GM21576 (cell line): ENCODE measurements at regions not wholly inside any gene's neighbourhood (a gene's known extent, or its start where the extent isn't known, plus 50 kb on each side); places are given as distances from the start of the nearest gene placed in this dataset.

Source experiments
- ATAC-seq: cut with Tn5 transposase; IDR thresholded peaks from one replicate; pipeline ENCODE4 v1.9.1; 2021; ENCODE audit warnings: mild to moderate bottlenecking, moderate library complexity; ENCODE audit not compliant: unreplicated experiment

DNA sequence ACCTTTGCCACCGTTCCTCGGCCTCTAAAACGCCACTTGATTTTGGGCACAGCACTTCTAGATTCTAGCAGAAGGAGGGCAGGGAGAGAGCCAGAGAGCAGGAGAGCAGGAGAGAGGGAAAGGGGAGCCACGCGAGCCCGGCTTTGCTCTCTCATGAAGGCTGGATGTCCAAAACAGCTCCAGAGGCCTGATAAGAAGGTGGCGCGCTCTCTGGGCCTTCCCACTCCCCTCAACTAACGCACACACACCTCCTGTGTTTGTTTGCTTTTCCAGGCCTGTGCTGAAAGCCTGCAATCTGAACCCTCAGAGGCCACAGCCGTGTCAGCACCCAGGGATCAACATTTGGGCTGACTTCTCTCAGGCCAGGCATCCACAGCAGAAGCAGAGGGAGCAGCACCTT lies 184.8 kb upstream of the SOX11 start:
- no peak for ATAC-seq

DNA sequence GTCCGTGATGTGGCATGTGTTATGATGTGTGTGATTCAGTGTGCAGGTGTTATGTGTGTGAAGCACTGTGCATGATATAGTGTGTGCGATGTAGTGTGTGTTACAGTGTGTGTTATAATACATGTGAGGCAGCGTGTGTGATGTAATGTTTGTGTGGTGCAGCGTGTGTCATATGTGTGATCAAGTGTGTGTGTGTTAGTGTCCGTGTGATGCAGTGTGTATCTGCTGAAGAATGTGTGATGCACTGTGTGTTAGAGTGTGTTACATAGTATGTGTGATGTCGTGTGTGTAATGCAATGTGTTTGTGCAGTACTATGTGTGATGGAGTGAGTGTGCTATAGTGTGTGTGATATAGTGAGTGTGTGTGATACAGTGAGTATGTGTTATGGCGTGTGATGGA lies 182.8 kb upstream of the SOX11 start:
- ATAC-seq = no peak

DNA sequence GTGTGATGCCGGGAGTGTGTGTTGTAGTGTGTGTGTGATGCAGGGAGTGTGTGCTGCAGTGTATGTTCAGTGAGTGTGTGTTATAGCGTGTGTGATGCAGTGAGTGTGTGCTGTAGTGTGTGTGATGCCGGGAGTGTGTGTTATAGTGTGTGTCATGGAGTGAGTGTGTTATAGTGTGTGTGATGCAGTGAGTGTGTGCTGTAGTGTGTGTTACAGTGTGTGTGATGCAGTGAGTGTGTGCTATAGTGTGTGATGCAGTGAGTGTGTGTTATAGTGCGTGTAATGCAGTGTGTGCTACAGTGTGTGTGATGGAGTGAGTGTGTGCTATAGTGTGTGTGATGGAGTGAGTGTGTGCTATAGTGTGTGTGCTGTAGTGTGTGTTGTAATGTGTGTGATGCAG lies 182.1 kb upstream of the SOX11 start:
- no peak for ATAC-seq

DNA sequence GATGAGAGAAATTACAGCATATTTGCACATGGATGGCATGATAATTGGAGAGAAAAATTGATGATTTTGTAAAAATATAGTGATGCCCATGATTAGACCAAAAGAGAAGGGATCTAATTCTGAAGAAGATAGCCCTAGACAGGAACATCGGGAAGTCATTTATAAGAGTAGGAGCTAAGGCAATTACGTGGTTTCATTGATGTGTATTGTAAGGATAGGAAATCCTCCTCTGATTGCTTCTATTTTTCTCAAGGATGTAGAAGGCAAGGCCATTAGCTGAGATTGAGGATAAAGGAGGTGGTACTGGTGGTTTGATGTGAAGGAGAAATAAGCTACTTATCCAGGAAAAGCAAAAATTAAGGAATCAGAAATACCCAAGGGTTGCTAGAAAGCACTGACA lies 176.5 kb upstream of the SOX11 start:
- ATAC-seq = no peak

DNA sequence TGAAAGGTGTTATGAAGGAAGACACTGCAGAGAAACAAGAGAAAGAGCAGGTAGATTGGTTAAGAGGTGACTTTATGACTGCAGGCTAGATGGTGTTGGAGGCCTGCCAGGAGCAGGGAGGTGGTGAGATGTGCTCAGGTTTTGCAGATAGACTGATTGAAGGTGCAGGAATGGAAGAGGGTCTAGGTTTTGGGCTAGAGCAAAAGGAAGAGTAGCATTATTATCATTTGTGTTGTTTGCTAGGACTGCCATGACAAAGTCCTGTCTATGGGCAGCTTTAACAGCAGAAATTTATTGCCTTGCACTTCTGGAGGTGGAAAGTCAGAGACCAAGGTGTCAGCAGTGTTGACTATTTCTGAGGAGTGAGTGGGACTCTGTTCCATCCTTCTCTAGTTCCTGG lies 172.9 kb upstream of the SOX11 start:
- no peak for ATAC-seq

DNA sequence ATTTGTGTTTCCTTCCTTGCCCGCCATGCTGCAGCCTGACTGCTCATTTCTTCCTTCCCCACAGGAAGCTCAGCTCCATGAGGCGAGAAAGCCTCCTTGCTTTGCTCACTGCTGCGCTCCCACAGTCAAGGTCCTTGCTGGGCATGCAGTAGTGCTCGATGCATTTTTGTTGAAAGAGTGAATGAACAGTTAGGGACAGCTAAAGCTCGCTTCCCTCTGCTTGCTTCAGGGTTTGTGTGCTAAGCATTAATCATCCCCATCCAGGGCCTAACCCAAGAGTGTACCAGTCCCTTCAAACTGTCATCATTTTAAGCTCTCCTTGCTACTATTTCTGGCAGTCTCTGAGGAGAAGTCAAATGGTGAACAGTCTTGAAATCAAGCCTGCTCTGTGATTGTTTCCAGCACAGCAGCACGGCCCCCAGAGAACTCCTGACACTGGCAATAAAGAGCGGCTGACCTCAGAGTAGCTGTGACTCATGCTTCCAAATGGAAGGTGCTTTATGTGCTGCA lies 171.7 kb upstream of the SOX11 start:
- no peak for ATAC-seq

DNA sequence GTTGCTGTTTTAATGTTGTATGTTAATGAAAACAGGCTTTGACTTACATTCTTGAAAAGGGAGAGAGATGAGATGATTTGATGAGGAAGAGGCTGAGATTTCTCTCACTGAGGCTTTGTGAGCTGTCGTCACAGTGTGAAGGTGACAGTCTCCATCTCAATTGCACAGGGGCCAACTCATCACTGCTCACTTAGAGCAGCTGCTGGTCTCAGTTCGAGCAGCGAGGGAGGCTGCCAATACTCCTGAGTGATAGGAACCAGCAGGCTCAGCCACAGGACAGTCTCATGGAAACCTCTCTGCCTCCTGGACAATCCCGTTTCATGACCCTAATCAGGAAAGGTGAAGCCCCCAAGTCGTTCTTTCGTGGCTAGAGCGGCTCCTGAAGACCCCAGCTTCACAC lies 170.7 kb upstream of the SOX11 start:
- ATAC-seq = no peak

DNA sequence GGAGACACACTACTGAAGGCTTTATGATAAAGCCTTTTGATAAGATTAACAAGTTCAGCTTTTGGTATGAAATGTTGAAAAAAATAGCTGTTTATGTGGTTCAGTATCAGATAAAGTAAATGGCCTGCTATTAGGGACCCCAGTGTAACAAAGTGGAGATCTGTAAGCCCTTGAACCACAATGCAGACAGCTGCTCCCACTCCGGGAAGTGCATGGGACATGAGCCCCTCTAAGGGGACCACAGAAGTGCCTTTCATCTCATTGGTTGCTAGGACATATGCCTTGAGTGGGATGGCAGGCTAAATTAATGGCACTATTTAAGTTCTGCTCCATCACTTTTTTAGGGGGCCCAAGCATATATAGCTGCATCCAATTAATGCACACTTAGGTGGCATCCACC lies 167.6 kb upstream of the SOX11 start:
- ATAC-seq = no peak

DNA sequence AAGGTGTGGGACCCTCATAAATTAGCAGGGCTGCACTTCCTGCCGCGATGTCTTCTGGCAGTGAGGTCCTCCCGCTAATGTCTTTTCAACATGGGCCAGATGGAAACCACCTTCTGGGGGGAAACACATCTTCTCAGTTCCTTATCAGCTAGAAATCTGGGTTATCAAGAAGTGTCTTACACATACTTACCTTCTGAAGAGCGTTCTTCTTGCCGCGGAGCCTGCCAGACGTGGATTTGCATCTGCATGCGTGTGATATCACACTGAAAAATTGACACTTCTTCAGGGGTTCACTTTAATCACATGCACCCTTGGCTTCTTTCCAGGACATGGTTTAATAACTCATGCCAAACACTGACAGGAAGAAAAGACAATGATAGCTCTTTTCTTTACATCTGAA lies 163.5 kb upstream of the SOX11 start:
- no peak for ATAC-seq

DNA sequence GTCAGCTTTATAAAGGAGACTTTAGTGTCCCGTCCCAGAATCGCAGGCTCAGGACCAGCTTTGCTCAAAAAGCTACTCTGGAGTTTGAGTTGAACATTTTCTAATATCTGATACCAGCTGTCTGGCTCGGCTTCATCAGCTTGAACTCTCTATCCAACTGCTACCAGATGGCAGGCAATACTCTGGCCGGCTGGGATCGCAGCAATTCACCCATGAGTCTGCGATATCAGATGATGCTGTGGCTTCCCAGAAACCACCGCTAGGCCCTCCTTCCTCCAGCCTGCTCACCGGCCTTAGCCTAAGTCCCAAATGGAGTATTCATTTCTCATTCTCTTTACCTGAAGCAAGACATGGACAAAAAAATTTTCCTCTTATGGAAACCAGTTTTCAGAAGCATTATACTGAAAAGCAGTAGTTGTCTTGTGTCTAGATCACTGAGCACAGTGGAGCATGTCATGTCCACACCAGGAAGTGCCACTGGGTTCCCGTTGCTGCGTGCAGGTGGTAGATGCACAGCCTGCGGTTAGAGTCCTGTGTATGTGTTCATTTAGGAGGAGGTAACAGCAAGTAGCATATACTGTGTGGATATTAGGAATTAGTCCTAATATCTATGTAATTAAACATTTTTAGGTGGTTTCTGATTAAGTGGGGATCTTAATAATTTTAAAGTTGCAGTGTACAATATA lies 162.0 kb upstream of the SOX11 start:
- ATAC-seq = no peak

DNA sequence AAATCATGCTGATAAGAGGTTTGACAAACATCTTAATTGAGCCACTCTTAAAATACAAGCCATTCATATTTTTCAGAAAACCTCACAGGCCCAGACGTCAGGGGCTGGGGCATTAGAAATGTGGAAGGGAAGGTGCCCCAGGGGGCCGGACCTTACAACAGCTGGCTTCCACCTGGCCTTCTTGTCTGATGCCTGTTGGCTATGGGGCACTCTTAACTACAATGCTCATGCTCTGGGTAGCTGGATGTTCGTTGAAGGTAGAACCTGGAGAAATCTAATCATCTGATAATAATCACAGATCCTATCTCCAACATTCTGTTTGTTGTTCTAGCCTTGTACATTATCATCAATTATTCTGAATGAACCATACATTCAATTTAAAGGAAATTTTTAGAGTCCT lies 156.9 kb upstream of the SOX11 start:
- ATAC-seq = no peak

DNA sequence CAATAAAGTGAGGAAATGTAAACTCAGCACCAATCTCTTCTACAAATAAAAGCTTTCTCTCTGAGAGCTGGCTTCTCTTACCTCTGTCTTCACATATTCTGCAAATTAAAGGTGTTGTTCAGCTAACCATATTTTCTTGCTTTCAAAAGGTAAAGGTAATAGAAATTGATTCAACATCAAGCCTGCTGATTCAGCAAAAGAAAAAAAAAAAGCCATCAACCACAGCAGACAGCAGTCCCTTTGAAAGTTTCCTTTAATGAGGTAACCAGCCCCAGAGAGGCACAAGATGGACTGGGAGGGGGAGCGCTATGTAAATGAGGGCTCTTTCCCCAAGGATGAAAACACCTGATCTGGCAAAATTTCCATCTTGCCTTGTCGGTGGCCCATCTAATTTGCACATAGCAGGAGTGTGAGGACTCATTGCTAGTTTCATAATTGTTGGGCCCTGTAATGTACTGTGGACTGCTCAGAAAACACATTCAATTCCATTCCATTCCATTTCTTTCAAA lies 154.9 kb upstream of the SOX11 start:
- no peak for ATAC-seq

DNA sequence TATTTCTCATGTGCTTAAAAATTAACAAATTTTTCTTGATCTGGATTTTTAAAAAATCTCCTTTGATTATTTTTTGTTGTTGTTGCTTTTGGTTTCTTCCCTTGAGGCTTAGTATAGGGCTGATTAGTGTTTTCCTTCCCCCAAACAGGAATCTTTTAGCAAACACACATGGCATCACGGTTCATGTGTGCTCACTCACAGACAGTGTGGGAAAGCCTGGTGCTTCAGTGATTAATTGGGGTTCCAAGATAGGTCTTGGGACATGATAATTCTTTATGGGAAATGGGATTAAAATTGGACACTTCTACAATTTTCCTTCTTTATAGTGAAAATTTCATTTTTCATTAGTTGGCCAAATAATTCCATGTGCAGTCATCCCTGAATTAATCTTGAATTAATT lies 153.9 kb upstream of the SOX11 start:
- ATAC-seq = no peak

DNA sequence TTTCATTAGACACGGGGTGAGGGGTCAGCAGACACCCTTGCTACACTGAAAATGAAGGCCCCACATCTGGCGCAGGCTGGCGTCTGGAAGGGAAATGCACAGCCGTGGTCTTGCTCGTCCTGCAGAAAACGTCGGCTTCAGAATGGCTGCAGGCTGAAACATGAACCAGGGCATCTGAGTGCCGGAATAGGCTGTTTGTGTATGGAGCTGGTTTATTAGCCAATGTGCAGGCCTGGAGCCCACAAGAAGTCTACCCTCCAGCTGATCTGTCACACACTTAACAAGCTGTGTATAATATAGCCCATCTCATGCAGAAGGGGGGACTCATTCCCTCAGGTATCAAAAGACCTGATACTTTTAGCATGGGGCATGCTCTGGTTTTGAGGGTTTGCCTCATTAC lies 153.4 kb upstream of the SOX11 start:
- ATAC-seq = no peak

DNA sequence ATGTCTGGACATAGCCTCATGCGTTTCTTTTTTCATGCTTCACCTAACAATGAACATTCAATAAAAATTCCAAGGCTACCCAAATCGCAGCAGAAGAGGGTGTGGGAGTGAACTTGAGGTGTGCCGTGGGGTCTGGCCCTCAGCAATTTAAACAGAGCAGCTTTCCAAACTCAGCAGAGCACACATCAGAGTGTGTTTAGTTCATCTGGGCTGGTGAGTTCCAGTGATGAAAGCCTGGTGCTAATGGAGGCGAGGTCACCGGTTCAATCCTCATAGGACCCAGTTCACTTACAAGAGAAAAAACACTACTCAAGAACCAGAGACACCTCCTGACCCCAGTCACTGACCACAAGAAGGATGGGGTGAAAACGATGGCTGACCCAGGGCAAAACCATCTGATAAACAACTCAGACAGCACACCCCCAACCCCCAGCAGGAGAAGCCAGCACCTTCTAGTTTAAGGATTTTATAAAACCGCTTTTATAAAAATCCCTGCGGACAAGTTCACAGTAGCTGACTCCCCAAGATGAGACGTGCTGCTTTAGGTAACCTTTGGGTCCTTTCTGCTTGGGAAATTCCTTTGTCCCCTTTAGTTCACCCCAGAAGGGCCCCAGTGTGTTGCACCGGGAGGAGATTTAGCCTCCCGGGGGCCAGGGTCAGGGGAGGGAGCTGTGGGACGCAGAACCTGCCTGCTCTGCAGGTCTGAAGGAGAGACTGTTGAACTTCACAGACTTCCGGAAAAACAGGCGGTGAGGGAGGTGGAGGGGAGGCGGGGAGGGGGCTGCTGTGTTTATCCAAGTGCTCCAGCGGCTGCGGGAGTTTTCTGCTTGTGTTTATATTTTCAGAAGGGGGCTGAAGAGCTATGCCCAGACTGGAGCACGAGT lies 152.7 kb upstream of the SOX11 start:
- ATAC-seq = no peak

DNA sequence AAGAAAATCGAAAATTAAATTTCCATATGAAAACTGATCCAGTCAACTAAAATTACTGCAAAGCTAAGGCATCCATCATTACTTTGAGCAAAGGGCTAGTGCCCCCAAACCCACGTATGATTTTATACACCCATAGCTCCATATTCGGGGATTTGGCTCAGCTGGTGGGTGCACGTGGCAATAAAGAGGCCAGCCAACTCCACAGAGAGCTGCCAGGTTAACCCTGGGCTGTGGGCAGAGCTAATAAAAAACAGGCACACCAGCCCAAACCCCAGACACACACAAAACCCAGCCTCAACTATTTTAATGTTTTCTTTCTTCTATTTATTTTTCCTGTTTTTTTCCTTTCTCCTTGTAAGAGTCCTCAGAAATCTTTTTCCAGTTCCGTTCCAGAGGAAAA lies 151.3 kb upstream of the SOX11 start:
- no peak for ATAC-seq

DNA sequence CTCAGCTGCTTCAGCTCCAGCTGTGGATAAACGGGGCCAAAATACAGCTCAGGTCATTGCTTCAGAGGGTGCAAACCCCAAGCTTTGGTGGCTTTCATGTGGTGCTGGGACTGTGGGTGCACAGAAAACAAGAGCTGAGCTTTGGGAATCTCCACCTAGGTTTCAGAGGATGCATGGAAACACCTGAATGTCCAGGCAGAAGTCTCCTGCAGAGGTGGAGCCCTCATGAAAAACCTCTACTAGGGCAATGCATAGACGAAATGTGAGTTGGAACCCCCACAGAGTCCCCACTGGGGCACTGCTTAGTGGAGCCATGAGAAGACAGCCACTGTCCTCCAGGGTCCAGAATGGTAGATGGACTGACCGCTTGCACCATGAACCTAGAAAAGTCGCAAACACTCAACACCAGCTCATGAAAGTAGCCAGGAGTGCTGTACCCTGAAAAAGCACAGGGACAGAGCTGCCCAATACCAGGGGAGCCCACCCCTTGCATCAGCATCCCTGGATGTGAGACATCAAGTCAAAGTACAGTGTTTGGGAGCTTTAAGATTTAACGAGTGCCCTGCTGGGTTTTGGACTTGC lies 147.9 kb upstream of the SOX11 start:
- no peak for ATAC-seq

DNA sequence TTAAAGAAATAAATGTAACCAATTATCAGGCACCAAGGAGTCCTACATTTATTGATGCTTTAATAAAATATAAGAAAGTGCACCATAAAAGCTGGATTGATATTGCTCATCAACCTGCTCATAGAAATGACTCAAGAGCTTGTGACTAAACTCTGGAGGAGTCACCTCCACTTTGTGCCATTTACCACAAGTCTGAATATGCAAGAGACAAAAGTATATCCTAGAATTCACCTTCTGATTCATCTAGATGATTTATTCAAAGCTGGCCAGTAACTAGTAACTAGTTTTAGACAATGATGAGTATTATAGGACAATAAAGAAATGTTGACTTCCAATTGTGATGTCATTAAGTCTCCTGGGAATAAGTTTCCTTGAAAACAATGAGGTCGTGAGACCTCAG lies 146.0 kb upstream of the SOX11 start:
- ATAC-seq = no peak

DNA sequence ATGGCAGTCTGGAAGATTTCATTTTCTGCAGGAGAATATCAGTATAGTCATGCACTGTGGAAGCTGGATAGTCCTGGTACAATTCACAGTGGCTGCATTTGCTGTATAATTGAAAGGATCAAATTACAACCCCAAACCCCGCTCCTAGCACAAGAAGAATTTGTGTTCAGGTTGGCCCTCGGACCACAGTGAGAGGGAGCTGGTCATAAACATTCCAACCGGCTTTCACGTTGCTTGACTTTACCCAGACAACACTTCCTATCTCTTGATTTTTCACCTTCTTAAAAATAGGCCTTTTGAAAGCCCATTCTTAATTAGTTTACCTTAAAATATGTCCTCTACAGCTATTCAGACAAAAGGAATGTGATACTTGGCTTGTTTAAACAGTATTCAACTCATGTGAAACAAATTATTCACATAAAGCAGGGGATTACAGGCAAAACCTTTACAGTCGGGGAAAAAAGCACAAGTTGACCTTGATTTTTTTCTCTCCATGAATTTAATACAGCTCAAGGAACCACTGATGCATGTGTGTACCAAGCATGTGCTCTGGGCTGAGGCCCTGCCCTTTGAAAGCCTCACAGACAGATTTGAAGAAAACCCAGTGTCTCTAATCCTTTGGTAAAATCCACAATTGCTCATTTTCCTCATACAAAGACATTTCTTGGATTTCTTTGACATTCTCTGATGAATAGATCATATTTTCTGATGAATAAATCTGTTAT lies 143.0 kb upstream of the SOX11 start:
- no peak for ATAC-seq

DNA sequence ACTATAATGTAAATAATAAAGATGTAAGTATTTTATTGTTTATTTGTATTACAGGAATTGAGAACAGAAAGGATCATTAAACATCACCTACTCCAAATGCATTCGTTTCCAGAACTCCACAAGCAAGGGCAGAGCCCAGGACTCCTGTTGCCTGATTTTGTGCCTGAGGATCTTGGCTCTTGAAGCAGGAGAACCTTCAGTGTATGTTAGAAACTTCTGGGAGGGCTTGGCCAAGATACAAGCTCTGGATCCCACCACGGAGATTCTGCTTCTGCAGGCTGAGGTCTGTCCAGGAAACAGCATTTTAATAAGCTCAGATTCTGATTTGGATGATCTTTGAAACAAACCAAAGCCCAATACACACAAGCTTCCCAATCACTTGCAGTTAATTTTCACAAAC lies 142.4 kb upstream of the SOX11 start:
- ATAC-seq = no peak

DNA sequence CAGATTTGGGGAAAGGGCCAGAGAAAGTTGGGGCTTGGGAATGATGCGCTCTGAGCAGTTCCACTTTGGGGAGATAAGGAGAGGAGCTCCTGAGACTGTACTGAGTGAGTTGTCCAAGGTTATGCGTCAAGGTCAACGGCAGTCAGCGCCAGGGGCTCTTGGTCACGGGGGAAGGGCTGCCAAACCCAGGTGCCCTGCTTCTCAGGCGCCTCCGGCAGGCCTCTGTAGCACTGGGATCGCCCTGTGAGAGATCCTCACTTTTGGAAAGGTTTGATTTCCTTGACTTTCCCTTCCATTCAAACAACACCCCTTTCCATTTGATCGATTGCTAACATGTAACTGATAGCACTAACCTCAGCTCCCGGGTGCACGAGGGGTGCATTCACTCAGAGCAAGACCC lies 136.5 kb upstream of the SOX11 start:
- no peak for ATAC-seq
